HG02759 (cell line): ENCODE measurements at regions not wholly inside any gene's neighbourhood (a gene's known extent, or its start where the extent isn't known, plus 50 kb on each side); places are given as distances from the start of the nearest gene placed in this dataset.

ENCODE experiments used
- ATAC-seq: cut with Tn5 transposase; IDR thresholded peaks from one replicate; pipeline ENCODE4 v1.9.1; 2021; ENCODE audit warnings: mild to moderate bottlenecking, moderate library complexity; ENCODE audit not compliant: unreplicated experiment

GRCh38 chr6:44701637-44702101 lies 314.2 kb downstream of the CDC5L start:
- no peak for ATAC-seq

GRCh38 chr6:44702292-44702691 lies 314.8 kb downstream of the CDC5L start:
- ATAC-seq = no peak

- no peak for ATAC-seq
Observed at GRCh38 chr6:44704240-44705150, 317.0 kb downstream of the CDC5L start.

- no peak for ATAC-seq
Observed at GRCh38 chr6:44705596-44705995, 318.1 kb downstream of the CDC5L start.

- ATAC-seq = no peak
Observed at GRCh38 chr6:44706011-44706410, 318.5 kb downstream of the CDC5L start.

GRCh38 chr6:44708208-44708607 lies 320.7 kb downstream of the CDC5L start:
- no peak for ATAC-seq

- no peak for ATAC-seq
Observed at GRCh38 chr6:44712353-44713111, 325.0 kb downstream of the CDC5L start.

GRCh38 chr6:44715188-44715587 lies 327.7 kb downstream of the CDC5L start:
- ATAC-seq = no peak

DNA sequence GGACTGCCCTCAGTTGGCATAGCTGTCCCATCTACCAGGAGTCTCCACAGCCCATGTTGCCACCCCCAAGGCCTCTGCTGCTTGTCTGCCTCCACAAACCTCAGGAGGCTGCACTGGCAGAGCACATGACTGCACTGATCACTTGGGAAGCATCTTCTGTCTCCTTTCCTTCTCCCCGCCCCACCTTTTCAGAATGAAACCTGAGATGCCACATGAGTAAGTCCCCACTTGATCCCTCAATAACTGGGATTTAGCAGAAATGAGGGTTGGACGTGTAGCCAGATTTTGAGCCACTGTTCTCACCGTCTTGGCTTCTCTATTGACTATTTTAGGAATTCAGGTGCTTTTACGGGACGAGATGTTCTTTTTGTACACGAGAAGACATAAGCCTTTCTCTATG lies 328.4 kb downstream of the CDC5L start:
- no peak for ATAC-seq

DNA sequence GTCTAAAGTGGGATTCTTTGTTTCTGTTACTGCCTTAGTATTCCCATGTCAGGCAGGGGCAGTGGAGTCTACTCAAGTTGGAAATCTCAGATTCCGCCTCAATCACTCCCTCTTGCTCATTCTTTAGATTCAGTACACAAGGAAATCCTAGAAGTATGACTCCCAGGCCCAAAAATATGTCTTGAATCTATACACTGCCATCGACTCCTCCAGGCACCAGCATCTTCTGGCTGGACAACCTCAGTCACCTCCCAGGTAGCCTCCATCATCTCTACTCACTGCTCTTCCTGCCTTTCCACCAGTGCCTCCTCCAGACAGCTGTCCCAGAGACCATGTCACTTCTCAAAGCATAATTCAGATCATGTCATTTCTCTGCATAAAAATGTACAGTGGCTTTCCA lies 329.9 kb downstream of the CDC5L start:
- ATAC-seq = no peak

GRCh38 chr6:44721954-44722578 lies 334.6 kb downstream of the CDC5L start:
- no peak for ATAC-seq

DNA sequence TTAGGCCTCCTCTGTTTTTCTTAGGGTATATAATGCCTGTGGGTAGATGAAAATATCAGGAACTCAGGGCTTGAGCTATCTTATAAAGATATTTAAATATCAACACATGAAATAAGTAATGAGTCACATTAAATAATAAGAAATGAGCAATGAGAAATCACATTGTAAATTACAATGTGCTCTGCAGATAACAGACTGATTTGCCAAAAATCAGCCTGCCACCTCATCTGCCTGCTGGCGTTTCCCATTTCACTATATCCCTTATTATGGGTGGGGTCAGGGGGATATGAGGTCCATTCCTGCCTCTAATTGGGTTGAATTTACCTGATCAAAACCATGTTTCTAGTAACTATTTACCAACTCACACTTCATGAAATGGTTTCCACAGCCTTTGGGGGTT lies 335.2 kb downstream of the CDC5L start:
- ATAC-seq = no peak

GRCh38 chr6:44723439-44724197 lies 336.1 kb downstream of the CDC5L start:
- ATAC-seq = no peak

GRCh38 chr6:44725070-44725469 lies 337.6 kb downstream of the CDC5L start:
- ATAC-seq = no peak

DNA sequence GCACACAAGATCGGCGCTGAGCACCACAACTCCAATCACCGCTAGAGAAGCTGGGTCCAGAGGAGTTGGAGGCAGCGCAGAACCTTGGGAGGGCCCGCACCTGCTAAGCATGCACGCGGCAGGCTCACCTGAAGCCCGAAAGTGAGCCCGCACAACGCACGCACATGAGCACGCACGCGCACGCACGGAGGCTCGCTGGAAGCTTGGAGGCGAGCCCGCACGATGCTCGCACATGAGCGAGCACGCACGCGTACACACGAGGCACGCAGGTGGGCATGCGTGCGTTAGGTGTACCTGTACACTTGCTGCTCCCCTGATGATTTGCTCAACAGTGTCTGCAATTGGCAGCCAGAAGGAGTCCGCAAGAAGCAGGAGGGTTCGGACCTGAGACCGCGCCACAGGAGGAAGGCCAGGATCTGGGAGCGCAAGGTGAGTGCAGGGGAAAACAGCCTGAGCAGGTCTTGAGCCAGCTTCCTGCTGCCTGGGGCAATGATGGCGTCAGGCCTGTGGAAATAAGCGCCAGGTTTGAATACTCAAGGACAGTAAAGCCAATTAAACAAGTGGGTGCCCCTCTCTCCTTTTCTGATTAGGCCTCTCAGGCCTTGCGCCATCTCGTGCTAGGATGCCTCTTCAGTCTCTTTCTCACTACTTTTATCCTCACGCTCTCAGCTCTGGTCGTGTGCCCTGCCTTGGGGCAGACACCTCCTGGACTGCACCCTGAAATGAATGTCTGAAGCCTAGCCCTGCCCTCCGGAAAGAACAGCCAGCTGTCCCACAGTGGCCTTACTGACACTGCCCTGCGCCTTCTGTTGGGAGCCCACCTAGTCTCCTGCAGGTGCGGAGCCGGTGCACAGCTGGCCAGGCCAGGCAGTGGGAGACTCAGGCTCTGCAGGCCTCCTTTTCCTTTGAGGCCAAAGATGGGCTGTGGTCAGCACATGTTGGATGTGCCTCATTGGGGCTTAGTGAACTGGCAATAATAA lies 340.4 kb downstream of the CDC5L start:
- ATAC-seq = no peak

- ATAC-seq = no peak
Observed at GRCh38 chr6:44730771-44731391, 343.4 kb downstream of the CDC5L start.

DNA sequence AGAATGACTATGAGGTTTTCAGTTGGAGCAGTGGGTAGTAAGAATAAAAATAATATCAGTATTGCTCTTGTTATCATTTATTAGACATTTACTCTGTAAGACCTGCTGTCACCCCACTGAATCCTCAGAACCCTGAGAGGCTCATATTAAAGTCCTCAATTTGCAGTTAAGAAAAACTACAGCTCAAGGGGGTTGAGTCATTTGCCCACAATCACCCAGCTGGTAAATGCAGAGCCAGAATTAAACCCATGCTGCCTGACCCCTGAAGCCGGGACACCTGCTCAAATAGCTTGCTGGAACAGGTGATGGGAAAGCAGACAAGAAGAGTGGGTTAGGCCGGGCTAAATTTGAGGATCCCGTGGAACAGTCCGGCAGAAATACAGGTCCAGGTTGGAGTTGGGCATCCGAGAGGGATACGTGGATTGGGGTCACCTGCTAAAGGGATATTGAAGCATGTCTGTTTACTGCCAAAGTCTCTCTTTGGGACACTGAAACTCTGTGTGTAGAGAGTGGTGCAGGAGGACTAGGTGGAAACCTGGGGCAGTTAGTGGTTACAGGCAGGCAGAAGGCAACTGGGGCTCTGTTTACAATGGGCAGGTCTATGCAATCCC lies 344.1 kb downstream of the CDC5L start:
- ATAC-seq = no peak

DNA sequence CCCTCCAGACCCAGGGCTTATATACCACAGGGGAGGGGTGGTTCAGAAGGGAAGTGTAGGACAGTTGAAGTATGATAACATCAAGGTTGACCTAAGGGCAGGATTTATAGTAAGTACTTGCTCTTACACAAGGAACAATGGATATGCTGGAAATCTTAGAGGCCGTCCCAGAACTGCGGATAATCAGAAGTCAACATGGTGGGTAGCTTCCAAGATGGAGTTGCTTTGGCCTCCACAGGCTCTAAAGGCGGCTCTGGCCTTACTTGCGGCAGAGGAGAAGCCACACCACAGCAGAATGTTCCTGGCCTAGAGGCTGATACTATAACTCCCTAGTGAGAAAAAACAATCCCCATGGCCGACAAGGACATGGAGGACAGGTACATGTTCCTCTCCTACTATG lies 344.7 kb downstream of the CDC5L start:
- no peak for ATAC-seq

GRCh38 chr6:44733126-44733525 lies 345.6 kb downstream of the CDC5L start:
- no peak for ATAC-seq
